Keratinocyte (primary cell): ENCODE measurements at regions not wholly inside any gene's neighbourhood (a gene's known extent, or its start where the extent isn't known, plus 50 kb on each side); places are given as distances from the start of the nearest gene placed in this dataset.

Experiments
- DNase-seq: peaks from one replicate; pipeline ENCODE4 v3.0.0-alpha.2; 2011; ENCODE audit warnings: low read depth, missing footprints, low spot score
- FAIRE-seq: peaks from 2 replicates; lab custom pipeline; 2011; peaks lifted over from hg19 to GRCh38; lab: Jason Lieb, UNC
- H2AFZ ChIP-seq: 2 replicates; pipeline ENCODE4 v1.6.0; 2012; ENCODE audit warnings: low read length, control low read depth, inconsistent platforms; ENCODE audit not compliant: control insufficient read depth
- H3K27ac ChIP-seq: 2 replicates; pipeline ENCODE4 v1.5.1; 2011; ENCODE audit warnings: low read length; ENCODE audit not compliant: control insufficient read depth, insufficient read depth
- H3K27me3 ChIP-seq: 3 replicates; pipeline ENCODE4 v1.6.0; 2011; ENCODE audit warnings: low read length; ENCODE audit not compliant: control insufficient read depth, insufficient read depth; ENCODE audit errors: extremely low read depth
- H3K36me3 ChIP-seq, 2 experiments: 2 replicates in 1 of 2; 3 replicates in 1 of 2; pipeline ENCODE4 v1.5.1; 2011; ENCODE audit warnings: low read length in 2 of 2, mild to moderate bottlenecking in 1 of 2; ENCODE audit not compliant: control insufficient read depth in 2 of 2, insufficient read depth in 2 of 2; ENCODE audit errors: extremely low read depth in 1 of 2
- H3K4me1 ChIP-seq: 3 replicates; pipeline ENCODE4 v1.5.1; 2011; ENCODE audit warnings: low read length; ENCODE audit not compliant: control insufficient read depth, insufficient read depth; ENCODE audit errors: extremely low read depth
- H3K4me2 ChIP-seq: 3 replicates; pipeline ENCODE4 v1.6.0; 2011; ENCODE audit warnings: low read depth, low read length; ENCODE audit not compliant: control insufficient read depth, insufficient read depth; ENCODE audit errors: extremely low read depth
- H3K4me3 ChIP-seq, 3 experiments: fragments of 200-600 bp in 1 of 3; sonication (generic) in 1 of 3; 2 replicates in 2 of 3; 3 replicates in 1 of 3; pipeline ENCODE4 v1.5.1; 2011 to 2016; ENCODE audit warnings: low read length in 3 of 3, mild to moderate bottlenecking in 3 of 3, control low read depth in 2 of 3, inconsistent platforms in 1 of 3, low read depth in 1 of 3, mixed read lengths in 1 of 3, mixed run types in 1 of 3, moderate library complexity in 1 of 3; ENCODE audit not compliant: control insufficient read depth in 2 of 3, insufficient read depth in 2 of 3; ENCODE audit errors: extremely low read depth in 1 of 3
- H3K79me2 ChIP-seq: 2 replicates; pipeline ENCODE4 v1.6.0; 2012; ENCODE audit warnings: low read length; ENCODE audit not compliant: control insufficient read depth, insufficient read depth
- H3K9ac ChIP-seq: 3 replicates; pipeline ENCODE4 v1.6.0; 2011; ENCODE audit warnings: low read length; ENCODE audit not compliant: control insufficient read depth, insufficient read depth; ENCODE audit errors: extremely low read depth
- H3K9me1 ChIP-seq: 3 replicates; pipeline ENCODE4 v1.6.0; 2011; ENCODE audit warnings: low read length; ENCODE audit not compliant: control insufficient read depth, insufficient read depth; ENCODE audit errors: extremely low read depth
- H3K9me3 ChIP-seq: 2 replicates; pipeline ENCODE4 v1.5.1; 2012; ENCODE audit warnings: low read depth, low read length; ENCODE audit not compliant: control insufficient read depth
- H4K20me1 ChIP-seq: 3 replicates; pipeline ENCODE4 v1.6.0; 2011; ENCODE audit warnings: low read length; ENCODE audit not compliant: control insufficient read depth, insufficient read depth; ENCODE audit errors: extremely low read depth
- CTCF ChIP-seq, 3 experiments: IDR thresholded peaks in 1 of 3; conservative IDR thresholded peaks in 1 of 3; optimal IDR thresholded peaks in 1 of 3; 2 replicates in 2 of 3; 3 replicates in 1 of 3; pipeline versions ENCODE3 to v1.5.1; 2011; ENCODE audit warnings: low read length in 3 of 3, mild to moderate bottlenecking in 3 of 3, moderate library complexity in 2 of 3, control low read depth in 1 of 3, inconsistent platforms in 1 of 3; ENCODE audit not compliant: insufficient read depth in 2 of 3; ENCODE audit errors: extremely low read depth in 1 of 3
- EZH2 ChIP-seq: IDR thresholded peaks from one replicate; pipeline ENCODE4 v1.6.1; 2012; ENCODE audit warnings: inconsistent platforms, mild to moderate bottlenecking, low read length, moderate library complexity
- dilution Hi-C: fragments of 300-500 bp; cut with MboI; formaldehyde crosslinking; loops from one replicate; pipeline ENCODE4 v1.7.0; 2020; ENCODE audit warnings: low sequenced_read_pairs; ENCODE audit not compliant: extremely low pct_ligation_motif_present

GRCh38 chr16:65825191-65825856 is 541.2 kb upstream of the CDH5 start:
- H3K4me3 ChIP-seq, result no peak overlapping the region
- dilution Hi-C loops, result no loop called here
- no peak for FAIRE-seq

GRCh38 chr16:65822148-65822547 is 544.3 kb upstream of the CDH5 start:
- H3K4me1 ChIP-seq, result no peaks in the 10 kb centered on the region
- dilution Hi-C loops, result no loop called here
- H3K9ac ChIP-seq, result no peak overlapping the region
- H2AFZ ChIP-seq, result no peak overlapping the region
- H3K9me3 ChIP-seq, result no peaks in the 10 kb centered on the region
- H3K27me3 ChIP-seq, result no peaks in the 10 kb centered on the region
- no peak for TF ChIP-seq CTCF (optimal IDR thresholded peaks at IDR 0.05 in 1 of 3, IDR thresholded peaks at IDR 0.05 in 1 of 3, conservative IDR thresholded peaks at IDR 0.05 in 1 of 3; ENCODE audit: extremely low read depth in 1 of 3, insufficient read depth in 2 of 3, low read length in 3 of 3)
- no peak for TF ChIP-seq EZH2
- H3K36me3 ChIP-seq, result no peaks in the 10 kb centered on the region
- H4K20me1 ChIP-seq, result no peaks in the 10 kb centered on the region
- no peak overlapping the region for H3K27ac ChIP-seq
- FAIRE-seq (no peak), DNase-seq (no peak)
- no peak overlapping the region for H3K4me3 ChIP-seq
- H3K9me1 ChIP-seq, result no peaks in the 10 kb centered on the region
- H3K4me2 ChIP-seq, result no peak overlapping the region
- H3K79me2 ChIP-seq, result no peaks in the 10 kb centered on the region

More at GRCh38 chr16:65825191-65825856, 541.2 kb upstream of the CDH5 start:
- Histone ChIP-seq H2AFZ (no peak overlapping the region), H3K9me1 (no peaks in the 10 kb centered on the region), H3K27me3 (no peaks in the 10 kb centered on the region), H4K20me1 (no peaks in the 10 kb centered on the region), H3K9ac (no peak overlapping the region), H3K36me3 (no peaks in the 10 kb centered on the region), H3K4me1 (no peaks in the 10 kb centered on the region), H3K79me2 (no peaks in the 10 kb centered on the region), H3K4me2 (no peak overlapping the region), H3K9me3 (no peaks in the 10 kb centered on the region), H3K27ac (no peak overlapping the region)
- DNase-seq, result no peak
- TF ChIP-seq CTCF (optimal IDR thresholded peaks at IDR 0.05 in 1 of 3, IDR thresholded peaks at IDR 0.05 in 1 of 3, conservative IDR thresholded peaks at IDR 0.05 in 1 of 3; ENCODE audit: extremely low read depth in 1 of 3, insufficient read depth in 2 of 3, low read length in 3 of 3) (no peak), EZH2 (no peak)
